GM12865 (cell line): ENCODE measurements at regions not wholly inside any gene's neighbourhood (a gene's known extent, or its start where the extent isn't known, plus 50 kb on each side); places are given as distances from the start of the nearest gene placed in this dataset.
"Not testable (repeated sequence)": the region's sequence is repeated elsewhere in the genome, so short reads cannot be mapped to it uniquely, and the experiment has no call there.

Source experiments
- DNase-seq: peaks from one replicate; pipeline ENCODE4 v3.0.0; 2010; ENCODE audit warnings: low read depth
- H3K4me3 ChIP-seq: 2 replicates; pipeline ENCODE4 v1.5.1; 2011; ENCODE audit warnings: mild to moderate bottlenecking, low read depth, low read length, control low read depth
- CTCF ChIP-seq: IDR thresholded peaks from 2 replicates; pipeline ENCODE4 v1.5.1; 2011; ENCODE audit warnings: low read length, control low read depth, low read depth, inconsistent platforms; ENCODE audit not compliant: insufficient read depth; ENCODE audit errors: missing control alignments

DNA sequence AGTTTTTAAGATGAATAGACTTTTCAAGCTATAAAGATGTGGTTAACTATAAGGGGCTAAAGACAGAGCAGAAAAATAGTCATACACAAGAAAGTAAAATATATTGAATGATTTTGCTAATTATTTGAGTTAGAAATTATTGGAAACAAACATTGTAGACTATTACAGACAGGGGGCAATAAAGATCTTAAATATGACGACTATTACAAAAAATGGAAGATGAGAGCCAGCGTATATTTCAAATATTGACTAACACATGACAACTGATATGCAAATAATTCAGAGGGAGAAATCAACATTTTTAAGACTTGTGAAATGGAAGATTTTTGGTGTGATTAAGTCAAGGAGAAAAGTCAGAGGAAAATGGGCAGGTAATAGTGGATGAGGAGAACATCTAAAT, 520.2 kb upstream of the NUDT12 start:
- no peak for DNase-seq
- no peak for TF ChIP-seq CTCF
- no peak overlapping the region for H3K4me3 ChIP-seq

GRCh38 chr5:104081232-104081631, 518.6 kb upstream of the NUDT12 start:
- no peak for TF ChIP-seq CTCF
- no peak overlapping the region for H3K4me3 ChIP-seq
- no peak for DNase-seq

DNA sequence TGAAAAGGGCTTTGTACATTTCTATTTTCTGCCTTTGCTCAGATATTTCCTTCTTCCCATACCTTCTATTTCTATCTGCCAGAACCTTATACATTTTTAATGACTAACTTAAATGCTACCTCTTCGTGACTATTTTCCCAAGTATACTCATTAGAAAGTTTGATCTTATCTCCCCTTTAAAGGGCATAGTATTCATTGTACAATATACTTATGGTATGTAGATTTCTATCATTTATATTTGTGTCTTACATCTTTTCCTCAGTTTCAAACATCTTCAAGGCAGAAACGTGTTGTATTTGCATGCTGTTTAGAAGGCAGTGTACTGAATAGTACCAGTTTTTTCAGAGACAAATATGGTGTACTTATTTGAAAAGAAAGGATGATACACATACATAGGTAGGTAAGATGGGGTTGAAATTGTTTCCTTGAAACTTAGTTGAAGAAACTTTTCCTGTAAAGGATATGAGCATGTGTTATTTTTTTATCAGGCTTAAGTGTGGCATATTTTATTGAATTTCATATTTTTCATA, 518.1 kb upstream of the NUDT12 start:
- TF ChIP-seq CTCF = no peak
- no peak for DNase-seq
- no peak overlapping the region for H3K4me3 ChIP-seq

DNA sequence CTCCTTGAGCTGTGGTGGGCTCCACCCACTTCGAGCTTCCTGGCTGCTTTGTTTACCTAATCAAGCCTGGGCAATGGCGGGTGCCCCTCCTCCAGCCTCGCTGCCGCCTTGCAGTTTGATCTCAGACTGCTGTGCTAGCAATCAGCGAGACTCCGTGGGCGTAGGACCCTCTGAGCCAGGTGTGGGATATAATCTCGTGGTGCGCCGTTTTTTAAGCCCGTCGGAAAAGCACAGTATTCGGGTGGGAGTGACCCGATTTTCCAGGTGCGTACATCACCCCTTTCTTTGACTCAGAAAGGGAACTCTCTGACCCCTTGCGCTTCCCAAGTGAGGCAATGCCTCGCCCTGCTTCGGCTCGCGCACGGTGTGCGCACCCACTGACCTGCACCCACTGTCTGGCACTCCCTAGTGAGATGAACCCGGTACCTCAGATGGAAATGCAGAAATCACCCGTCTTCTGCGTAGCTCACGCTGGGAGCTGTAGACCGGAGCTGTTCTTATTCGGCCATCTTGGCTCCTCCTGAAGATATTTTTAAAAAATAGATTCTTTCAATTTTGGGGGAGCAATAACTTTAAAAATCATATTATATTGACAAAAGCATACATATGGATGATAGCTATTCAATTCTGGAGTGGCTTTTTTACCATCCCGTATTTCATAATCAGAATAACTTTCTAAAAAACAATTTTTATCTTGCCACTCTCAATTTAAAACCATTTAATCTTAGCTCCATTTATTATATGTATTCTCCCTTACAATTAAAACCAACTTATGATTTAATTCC, 517.5 kb upstream of the NUDT12 start:
- DNase-seq, H3K4me3 ChIP-seq: not testable (repeated sequence)

GRCh38 chr5:104071887-104072286, 509.3 kb upstream of the NUDT12 start:
- DNase-seq = no peak
- H3K4me3 ChIP-seq = no peak overlapping the region
- no peak for TF ChIP-seq CTCF

DNA sequence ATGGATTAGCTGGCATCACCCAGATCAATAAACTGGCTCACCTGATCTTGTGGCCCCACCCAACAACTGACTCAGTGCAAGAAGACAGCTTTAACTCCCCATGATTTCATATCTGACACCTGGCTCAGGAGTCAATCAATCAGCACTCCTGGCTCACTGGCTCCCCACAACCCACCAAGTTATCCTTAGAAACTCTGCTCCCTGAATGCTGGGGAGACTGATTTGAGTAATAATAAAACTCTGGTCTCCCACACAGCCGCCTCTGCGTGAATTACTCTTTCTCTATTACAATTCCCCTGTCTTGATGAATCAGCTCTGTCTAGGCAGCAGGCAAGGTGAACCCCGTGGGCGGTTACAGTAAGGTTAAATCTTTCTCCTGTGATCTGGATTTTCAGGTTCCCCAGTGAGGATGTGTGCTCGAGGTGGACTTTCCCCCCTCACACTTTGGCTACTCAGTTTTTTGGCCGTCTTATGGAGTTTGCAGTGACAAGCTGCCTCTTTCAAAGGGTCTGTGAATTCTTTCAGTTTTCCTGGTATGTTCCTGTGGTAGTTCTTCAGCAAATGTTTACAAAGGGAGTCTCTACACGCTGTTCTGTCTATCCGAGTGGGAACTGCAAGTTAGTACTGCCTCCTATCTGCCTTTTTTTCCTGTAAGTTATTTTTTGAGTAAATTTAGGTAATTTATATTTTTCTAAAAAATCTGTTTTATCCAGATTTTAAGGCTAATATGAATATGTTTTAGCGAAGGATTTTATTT, 500.2 kb upstream of the NUDT12 start:
- H3K4me3 ChIP-seq = no peak overlapping the region
- no peak for TF ChIP-seq CTCF
- DNase-seq = no peak

- TF ChIP-seq CTCF = no peak
- no peak overlapping the region for H3K4me3 ChIP-seq
- no peak for DNase-seq
These were observed 499.1 kb upstream of the NUDT12 start for GRCh38 chr5:104061707-104062106.
